ENCODE measurements at regions not wholly inside any gene's neighbourhood (a gene's known extent, or its start where the extent isn't known, plus 50 kb on each side); places are given as distances from the start of the nearest gene placed in this dataset.

GRCh38 chr5:21013237-21013636 is 1025.2 kb upstream of the CDH18 start:
- Histone ChIP-seq H3K36me3 (ENCODE audit: control insufficient read depth in 2 of 2, extremely low read depth in 1 of 2, insufficient read depth in 2 of 2, low read length in 2 of 2) (no peaks in the 10 kb centered on the region), H3K79me2 (ENCODE audit: control insufficient read depth, insufficient read depth, low read length) (no peaks in the 10 kb centered on the region), H3K9me1 (replicated peaks; ENCODE audit: control insufficient read depth, extremely low read depth, insufficient read depth, low read length) (no peaks in the 10 kb centered on the region), H3K9ac (replicated peaks; ENCODE audit: extremely low read depth, insufficient read depth, low read length) (no peak overlapping the region), H4K20me1 (replicated peaks; ENCODE audit: control insufficient read depth, extremely low read depth, insufficient read depth, low read length) (no peaks in the 10 kb centered on the region), H2AFZ (ENCODE audit: low read depth, low read length) (no peak overlapping the region), H3K4me2 (ENCODE audit: insufficient read depth, low read length) (no peak overlapping the region), H3K4me3 (replicated peaks in 1 of 3; ENCODE audit: insufficient read depth in 1 of 3, low read depth in 1 of 3, low read length in 3 of 3) (no peak overlapping the region), H3K4me1 (ENCODE audit: control insufficient read depth, extremely low read depth, insufficient read depth, low read length) (peaks cover 8% of the 10 kb centered on the region), H3K27ac (ENCODE audit: insufficient read depth, low read depth, low read length) (no peak overlapping the region), H3K27me3 (ENCODE audit: control insufficient read depth in 2 of 2, insufficient read depth in 2 of 2, low read length in 2 of 2) (no peaks in the 10 kb centered on the region), H3K9me3 (replicated peaks; ENCODE audit: control insufficient read depth, insufficient read depth, low read length) (no peaks in the 10 kb centered on the region)
- ChIA-PET POLR2A (no interaction called here), CTCF (no interaction called here)
- DNase-seq (ENCODE audit: low read depth, low spot score) (no peak), FAIRE-seq (no peak)
- intact Hi-C loops (cut with micrococcal nuclease), result no loop called here
- dilution Hi-C loops (cut with MboI; ENCODE audit: extremely low pct_ligation_motif_present, low sequenced_read_pairs), result no loop called here
- no peak for TF ChIP-seq JUN (IDR thresholded peaks at IDR 0.05; ENCODE audit: borderline replicate concordance, insufficient read depth, insufficient read length, low read depth)
- no peak for TF ChIP-seq EZH2 (IDR thresholded peaks at IDR 0.05; ENCODE audit: borderline replicate concordance, low read depth, low read length, severe bottlenecking)
- no peak for TF ChIP-seq MAX (IDR thresholded peaks at IDR 0.05; ENCODE audit: insufficient read depth, insufficient read length)
- TF ChIP-seq MYC (IDR thresholded peaks at IDR 0.05; ENCODE audit: low read depth, low read length), result no peak
- TF ChIP-seq POLR2AphosphoS5 (IDR thresholded peaks at IDR 0.05; ENCODE audit: insufficient read depth, low read depth, low read length), result no peak
- no peak for TF ChIP-seq POLR2A (IDR thresholded peaks at IDR 0.05; ENCODE audit: low read depth, low read length)
- BruUV-seq (replicated peaks), result no TSS peak

GRCh38 chr5:21007781-21008180 is 1019.8 kb upstream of the CDH18 start:
- Histone ChIP-seq H4K20me1 (replicated peaks; ENCODE audit: control insufficient read depth, extremely low read depth, insufficient read depth, low read length) (no peaks in the 10 kb centered on the region), H3K9ac (replicated peaks; ENCODE audit: extremely low read depth, insufficient read depth, low read length) (no peak overlapping the region), H3K9me3 (replicated peaks; ENCODE audit: control insufficient read depth, insufficient read depth, low read length) (no peaks in the 10 kb centered on the region), H3K4me2 (ENCODE audit: insufficient read depth, low read length) (no peak overlapping the region), H3K36me3 (ENCODE audit: control insufficient read depth in 2 of 2, extremely low read depth in 1 of 2, insufficient read depth in 2 of 2, low read length in 2 of 2) (no peaks in the 10 kb centered on the region), H2AFZ (ENCODE audit: low read depth, low read length) (no peak overlapping the region), H3K27me3 (ENCODE audit: control insufficient read depth in 2 of 2, insufficient read depth in 2 of 2, low read length in 2 of 2) (no peaks in the 10 kb centered on the region), H3K79me2 (ENCODE audit: control insufficient read depth, insufficient read depth, low read length) (no peaks in the 10 kb centered on the region), H3K4me3 (replicated peaks in 1 of 3; ENCODE audit: insufficient read depth in 1 of 3, low read depth in 1 of 3, low read length in 3 of 3) (no peak overlapping the region), H3K9me1 (replicated peaks; ENCODE audit: control insufficient read depth, extremely low read depth, insufficient read depth, low read length) (no peaks in the 10 kb centered on the region), H3K27ac (ENCODE audit: insufficient read depth, low read depth, low read length) (no peak overlapping the region), H3K4me1 (ENCODE audit: control insufficient read depth, extremely low read depth, insufficient read depth, low read length) (no peaks in the 10 kb centered on the region)
- FAIRE-seq (no peak), DNase-seq (ENCODE audit: low read depth, low spot score) (no peak)
- intact Hi-C loops (cut with micrococcal nuclease), result no loop called here
- ChIA-PET POLR2A (no interaction called here), CTCF (no interaction called here)
- TF ChIP-seq POLR2AphosphoS5 (IDR thresholded peaks at IDR 0.05; ENCODE audit: insufficient read depth, low read depth, low read length), result no peak
- no peak for TF ChIP-seq GATA2 (IDR thresholded peaks at IDR 0.05; ENCODE audit: insufficient read depth, insufficient read length, low read depth, low read length)
- TF ChIP-seq POLR2A (IDR thresholded peaks at IDR 0.05; ENCODE audit: low read depth, low read length), result no peak
- no peak for TF ChIP-seq MYC (IDR thresholded peaks at IDR 0.05; ENCODE audit: low read depth, low read length)
- no peak for TF ChIP-seq EZH2 (IDR thresholded peaks at IDR 0.05; ENCODE audit: borderline replicate concordance, low read depth, low read length, severe bottlenecking)
- no peak for TF ChIP-seq MAX (IDR thresholded peaks at IDR 0.05; ENCODE audit: insufficient read depth, insufficient read length)
- TF ChIP-seq JUN (IDR thresholded peaks at IDR 0.05; ENCODE audit: borderline replicate concordance, insufficient read depth, insufficient read length, low read depth), result no peak
- no peak for TF ChIP-seq CTCF (IDR thresholded peaks at IDR 0.05; ENCODE audit: extremely low read depth in 1 of 2, insufficient read depth in 1 of 2, low read depth in 1 of 2, low read length in 2 of 2)
- TF ChIP-seq FOS (IDR thresholded peaks at IDR 0.05; ENCODE audit: borderline replicate concordance, insufficient read depth, low read length), result no peak
- dilution Hi-C loops (cut with MboI; ENCODE audit: extremely low pct_ligation_motif_present, low sequenced_read_pairs), result no loop called here
- no TSS peak for BruUV-seq (replicated peaks)

Measured in endothelial cell of umbilical vein (primary cell).